ENCODE measurements at regions not wholly inside any gene's neighbourhood (a gene's known extent, or its start where the extent isn't known, plus 50 kb on each side); places are given as distances from the start of the nearest gene placed in this dataset.

GRCh38 chr2:113822087-113822815 is 65.8 kb upstream of the SLC35F5 start:
- TF ChIP-seq CTCF (conservative IDR thresholded peaks at IDR 0.05; ENCODE audit: low read depth, low read length) (no peak), EZH2 (IDR thresholded peaks at IDR 0.05; ENCODE audit: low read length, unreplicated experiment) (no peak), EZH2phosphoT487 (IDR thresholded peaks at IDR 0.05; ENCODE audit: borderline replicate concordance, low read length) (no peak)

Measured in PC-3 (cell line).